K562 (cell line): ENCODE measurements at regions not wholly inside any gene's neighbourhood (a gene's known extent, or its start where the extent isn't known, plus 50 kb on each side); places are given as distances from the start of the nearest gene placed in this dataset.

Source experiments
- ATAC-seq: fragments of 200-7000 bp; cut with Tn5 transposase; 3 replicates; pipeline ENCODE4 v1.9.1; 2020; ENCODE audit warnings: moderate library complexity
- BruUV-seq: library from RNA; stranded (reverse); fragments of 400-500 nt; replicated peaks from 2 replicates; lab custom pipeline; 2021; lab: Mats Ljungman, UMichigan
- CTCF ChIA-PET: fragments of 300-600 bp; formaldehyde crosslinking; extraction: SDS; loops from one replicate; lab custom pipeline; 2021; ENCODE audit warnings: low intra/inter-chr PET ratio; lab: Yijun Ruan, JAX
- POLR2A ChIA-PET: fragments of 300-600, 350-650 bp; sonication (Branson Sonifier 250); formaldehyde crosslinking; extraction: SDS; loops from one replicate; lab custom pipeline; 2021; ENCODE audit warnings: antibody characterized with exemption, inconsistent platforms; lab: Yijun Ruan, JAX
- DNase-seq, 4 experiments: peaks; one replicate each; pipeline versions ENCODE4 v3.0.0 to v3.0.0-alpha.2; 2011 to 2018; ENCODE audit warnings: low spot score in 3 of 4, mixed read lengths in 3 of 4; ENCODE audit errors: extremely low read depth in 1 of 4
- FAIRE-seq: peaks from 2 replicates; lab custom pipeline; 2011; peaks lifted over from hg19 to GRCh38; lab: Jason Lieb, UNC
- H2AFZ ChIP-seq: 2 replicates; pipeline ENCODE4 v1.6.0; 2011; ENCODE audit warnings: low read depth, low read length, control low read depth, inconsistent platforms
- H3K27ac ChIP-seq: fragments of 200-600 bp; 3 replicates; pipeline ENCODE4 v1.8.0; 2011; ENCODE audit warnings: low read depth, mild to moderate bottlenecking, control low read depth, inconsistent platforms, low read length, moderate library complexity, mixed read lengths; ENCODE audit errors: extremely low read depth
- H3K27me3 ChIP-seq, 2 experiments: fragments of 300-600 bp in 1 of 2; 2 replicates in 1 of 2; 3 replicates in 1 of 2; pipeline versions ENCODE4 v1.6.0 to v1.8.0; 2011; ENCODE audit warnings: inconsistent platforms in 2 of 2, low read length in 2 of 2, mild to moderate bottlenecking in 1 of 2, mixed read lengths in 1 of 2, moderate library complexity in 1 of 2; ENCODE audit not compliant: control insufficient read depth in 2 of 2, insufficient read depth in 2 of 2
- H3K36me3 ChIP-seq: fragments of 300-600 bp; 3 replicates; pipeline ENCODE4 v1.8.0; 2011; ENCODE audit warnings: mild to moderate bottlenecking, low read length, inconsistent platforms; ENCODE audit not compliant: control insufficient read depth, insufficient read depth
- H3K4me1 ChIP-seq, 2 experiments: fragments of 200-600 bp in 1 of 2; replicated peaks in 1 of 2; 2 replicates in 1 of 2; 3 replicates in 1 of 2; pipeline versions ENCODE4 v1.5.1 to v1.8.0; 2011; ENCODE audit warnings: inconsistent platforms in 2 of 2, low read length in 2 of 2, mild to moderate bottlenecking in 1 of 2, mixed read lengths in 1 of 2, moderate library complexity in 1 of 2; ENCODE audit not compliant: control insufficient read depth in 2 of 2, insufficient read depth in 2 of 2
- H3K4me2 ChIP-seq: 2 replicates; pipeline ENCODE4 v1.6.1; 2011; ENCODE audit warnings: low read length, control low read depth, inconsistent platforms, mixed read lengths; ENCODE audit not compliant: insufficient read depth
- H3K4me3 ChIP-seq: fragments of 200-600 bp; sonication (generic), shearing (Covaris generic); 2 replicates; pipeline ENCODE4 v1.5.1; 2016; ENCODE audit warnings: control low read depth, inconsistent platforms
- H3K79me2 ChIP-seq: fragments of 200-600 bp; 3 replicates; pipeline ENCODE4 v1.8.0; 2011; ENCODE audit warnings: low read length, inconsistent platforms; ENCODE audit not compliant: control insufficient read depth, insufficient read depth
- H3K9ac ChIP-seq, 2 experiments: 2 replicates each; pipeline versions ENCODE4 v1.6.0 to v1.6.1; 2011; ENCODE audit warnings: low read depth in 2 of 2, low read length in 2 of 2, control low read depth in 1 of 2, inconsistent platforms in 1 of 2, mild to moderate bottlenecking in 1 of 2, mixed read lengths in 1 of 2; ENCODE audit not compliant: insufficient read depth in 1 of 2
- H3K9me1 ChIP-seq: one replicate; pipeline ENCODE4 v1.6.0; 2011; ENCODE audit warnings: inconsistent platforms, mild to moderate bottlenecking, low read length, moderate library complexity; ENCODE audit not compliant: control insufficient read depth, insufficient read depth
- H3K9me3 ChIP-seq: replicated peaks from 2 replicates; pipeline ENCODE4 v1.5.1; 2011; ENCODE audit warnings: low read depth, low read length, inconsistent platforms; ENCODE audit not compliant: control insufficient read depth, insufficient read depth
- H4K20me1 ChIP-seq: replicated peaks from 2 replicates; pipeline ENCODE4 v1.6.1; 2011; ENCODE audit warnings: low read length, inconsistent platforms, mixed read lengths; ENCODE audit not compliant: control insufficient read depth, insufficient read depth
- C11orf30 ChIP-seq: fragments of 450-650 bp; IDR thresholded peaks from 2 replicates; pipeline ENCODE4 v1.6.1; 2016; ENCODE audit warnings: low read depth, mild to moderate bottlenecking
- CBX8 ChIP-seq: fragments of 200-600 bp; sonication (generic); IDR thresholded peaks from 2 replicates; pipeline ENCODE4 v1.6.1; 2012; ENCODE audit warnings: borderline replicate concordance, mixed run types, low read depth, mild to moderate bottlenecking, moderate library complexity, mixed read lengths, low read length, control low read depth, inconsistent platforms; ENCODE audit not compliant: poor library complexity, severe bottlenecking; ENCODE audit errors: extremely low read depth
- FOXK2 ChIP-seq, 2 experiments: fragments of 450-650 bp; IDR thresholded peaks in 1 of 2; conservative IDR thresholded peaks in 1 of 2; 2 replicates each; pipeline ENCODE4 v1.6.1; 2016; ENCODE audit warnings: low read depth in 2 of 2, mild to moderate bottlenecking in 1 of 2
- FOXM1 ChIP-seq, 2 experiments: fragments of 450-650 bp in 1 of 2; sonication (generic) in 1 of 2; formaldehyde crosslinking in 1 of 2; IDR thresholded peaks; 2 replicates each; pipeline versions ENCODE4 v1.6.1 to v1.9.0; 2017 to 2022; ENCODE audit warnings: low read depth in 2 of 2, mild to moderate bottlenecking in 2 of 2, missing genetic modification reagents in 1 of 2, moderate library complexity in 1 of 2
- GATAD2A ChIP-seq: fragments of 450-650 bp; IDR thresholded peaks from 2 replicates; pipeline ENCODE4 v1.6.1; 2017
- HDAC2 ChIP-seq: fragments of 450-650 bp; IDR thresholded peaks from 2 replicates; pipeline ENCODE4 v1.6.1; 2016; ENCODE audit warnings: mild to moderate bottlenecking
- JUNB ChIP-seq: fragments of 450-650 bp; formaldehyde crosslinking; conservative IDR thresholded peaks from 2 replicates; pipeline ENCODE4 v1.4.0; 2020; ENCODE audit warnings: mild to moderate bottlenecking
- KDM4B ChIP-seq, 2 experiments: fragments of 450-650 bp in 1 of 2; sonication (generic) in 1 of 2; IDR thresholded peaks; 2 replicates each; pipeline ENCODE4 v1.6.1; 2016 to 2017; ENCODE audit warnings: borderline replicate concordance in 2 of 2, antibody characterized with exemption in 1 of 2, low read depth in 1 of 2, mild to moderate bottlenecking in 1 of 2
- MAFF ChIP-seq: IDR thresholded peaks from 2 replicates; pipeline ENCODE4 v1.6.1; 2012; ENCODE audit warnings: low read length, improper control_type of control experiment
- NFATC3 ChIP-seq: fragments of 450-650 bp; IDR thresholded peaks from 2 replicates; pipeline ENCODE4 v1.6.1; 2017; ENCODE audit warnings: mild to moderate bottlenecking
- POLR2B ChIP-seq: fragments of 450-650 bp; IDR thresholded peaks from 2 replicates; pipeline ENCODE4 v1.6.1; 2018; ENCODE audit warnings: low read depth; ENCODE audit not compliant: partially characterized antibody
- RNF2 ChIP-seq: sonication (generic); IDR thresholded peaks from 2 replicates; pipeline ENCODE4 v1.6.1; 2016
- SOX6 ChIP-seq: fragments of 450-650 bp; IDR thresholded peaks from 2 replicates; pipeline ENCODE4 v1.6.1; 2014; ENCODE audit warnings: mild to moderate bottlenecking
- TEAD1 ChIP-seq, 2 experiments: fragments of 450-650 bp in 1 of 2; sonication (generic) in 1 of 2; formaldehyde crosslinking; IDR thresholded peaks; 2 replicates each; pipeline versions ENCODE4 v1.4.0 to v1.8.0; 2020 to 2022; ENCODE audit warnings: mild to moderate bottlenecking in 2 of 2, missing genetic modification reagents in 1 of 2
- THRAP3 ChIP-seq: fragments of 450-650 bp; IDR thresholded peaks from 2 replicates; pipeline ENCODE4 v1.6.1; 2016; ENCODE audit warnings: mild to moderate bottlenecking, inconsistent platforms, borderline replicate concordance
- ZFP30 ChIP-seq: fragments of 250-450 bp; sonication (Bioruptor Pico); IDR thresholded peaks from 2 replicates; pipeline ENCODE4 v1.8.0; 2022; ENCODE audit warnings: moderate library complexity, mild to moderate bottlenecking, inconsistent platforms, borderline replicate concordance
- WGBS: fragments of 100-300 bp; shearing (Covaris generic); methylation state at CpG from one replicate; pipeline ENCODE4 v1.1.6; 2016; ENCODE audit warnings: low coverage, mixed read lengths; ENCODE audit not compliant: insufficient coverage; ENCODE audit errors: missing lambda C conversion rate; 5-methylcytosine and 5-hydroxymethylcytosine counted together
- in situ Hi-C: fragments of 300-500 bp; cut with MboI; formaldehyde crosslinking; loops from 4 replicates; pipeline ENCODE4 v1.15.0; 2018; ENCODE audit warnings: inconsistent platforms, mixed read lengths
- intact Hi-C: fragments of 100-400 bp; cut with micrococcal nuclease; formaldehyde crosslinking; loops from 2 replicates; pipeline ENCODE4 v1.14.2; 2022
- TF ChIP-seq, protein P1 (sequence below), 2 experiments: fragments of 450-650 bp; IDR thresholded peaks; 2 replicates each; pipeline ENCODE4 v1.6.1; 2016
- TF ChIP-seq, protein P2 (sequence below): fragments of 450-650 bp; IDR thresholded peaks from 2 replicates; pipeline ENCODE4 v1.6.1; 2016; ENCODE audit warnings: antibody characterized with exemption
- TF ChIP-seq, protein P3 (sequence below): fragments of 250-450 bp; sonication (Bioruptor Pico); IDR thresholded peaks from 2 replicates; pipeline ENCODE4 v1.5.1; 2021; ENCODE audit warnings: mild to moderate bottlenecking
- TF ChIP-seq, protein P4 (sequence below): IDR thresholded peaks from 2 replicates; pipeline ENCODE4 v1.6.1; 2014; ENCODE audit warnings: antibody characterized with exemption

DNA sequence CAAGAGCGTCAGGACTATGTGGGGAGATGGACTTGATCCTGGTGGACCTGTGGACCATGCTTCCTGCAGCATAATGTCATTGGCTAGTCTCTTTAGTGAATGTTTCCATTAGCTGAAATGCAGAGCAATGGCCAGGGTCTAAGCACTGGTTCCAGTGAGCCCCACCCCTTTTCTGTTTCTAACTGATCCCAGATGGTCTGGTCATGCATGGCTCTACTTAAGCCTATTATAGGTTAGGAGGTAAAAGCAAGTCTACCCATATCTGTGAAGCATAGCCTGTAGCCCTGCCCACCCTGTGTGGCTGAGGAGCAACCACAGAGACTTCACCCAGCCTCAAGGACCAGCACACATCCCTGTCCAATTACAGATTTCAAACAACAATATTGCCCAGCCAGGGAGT lies 419.2 kb downstream of the ZNF385D start:
- TF ChIP-seq, protein P1, sequence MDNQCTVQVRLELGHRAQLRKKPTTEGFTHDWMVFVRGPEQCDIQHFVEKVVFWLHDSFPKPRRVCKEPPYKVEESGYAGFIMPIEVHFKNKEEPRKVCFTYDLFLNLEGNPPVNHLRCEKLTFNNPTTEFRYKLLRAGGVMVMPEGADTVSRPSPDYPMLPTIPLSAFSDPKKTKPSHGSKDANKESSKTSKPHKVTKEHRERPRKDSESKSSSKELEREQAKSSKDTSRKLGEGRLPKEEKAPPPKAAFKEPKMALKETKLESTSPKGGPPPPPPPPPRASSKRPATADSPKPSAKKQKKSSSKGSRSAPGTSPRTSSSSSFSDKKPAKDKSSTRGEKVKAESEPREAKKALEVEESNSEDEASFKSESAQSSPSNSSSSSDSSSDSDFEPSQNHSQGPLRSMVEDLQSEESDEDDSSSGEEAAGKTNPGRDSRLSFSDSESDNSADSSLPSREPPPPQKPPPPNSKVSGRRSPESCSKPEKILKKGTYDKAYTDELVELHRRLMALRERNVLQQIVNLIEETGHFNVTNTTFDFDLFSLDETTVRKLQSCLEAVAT (IDR thresholded peaks at IDR 0.05): no peak
- TF ChIP-seq MAFF: no peak
- no peak for TF ChIP-seq GATAD2A
- no peak for TF ChIP-seq CBX8
- TF ChIP-seq KDM4B (IDR thresholded peaks at IDR 0.05; ENCODE audit: borderline replicate concordance in 2 of 2, low read depth in 1 of 2): no peak
- no peak for TF ChIP-seq JUNB (CRISPR knock-in tag)
- no peak for TF ChIP-seq FOXK2 (conservative IDR thresholded peaks at IDR 0.05 in 1 of 2, IDR thresholded peaks at IDR 0.05 in 1 of 2; ENCODE audit: low read depth in 2 of 2)
- TF ChIP-seq, protein P2, sequence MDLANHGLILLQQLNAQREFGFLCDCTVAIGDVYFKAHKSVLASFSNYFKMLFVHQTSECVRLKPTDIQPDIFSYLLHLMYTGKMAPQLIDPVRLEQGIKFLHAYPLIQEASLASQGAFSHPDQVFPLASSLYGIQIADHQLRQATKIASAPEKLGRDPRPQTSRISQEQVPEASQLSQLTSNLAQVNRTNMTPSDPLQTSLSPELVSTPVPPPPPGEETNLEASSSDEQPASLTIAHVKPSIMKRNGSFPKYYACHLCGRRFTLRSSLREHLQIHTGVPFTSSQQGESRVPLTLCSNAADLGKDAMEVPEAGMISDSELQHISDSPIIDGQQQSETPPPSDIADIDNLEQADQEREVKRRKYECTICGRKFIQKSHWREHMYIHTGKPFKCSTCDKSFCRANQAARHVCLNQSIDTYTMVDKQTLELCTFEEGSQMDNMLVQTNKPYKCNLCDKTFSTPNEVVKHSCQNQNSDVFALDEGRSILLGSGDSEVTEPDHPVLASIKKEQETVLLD: no peak
- TF ChIP-seq FOXM1 (IDR thresholded peaks at IDR 0.05; ENCODE audit: low read depth): no peak
- no peak for TF ChIP-seq FOXM1 (CRISPR knock-in tag; IDR thresholded peaks at IDR 0.05; ENCODE audit: low read depth)
- TF ChIP-seq SOX6: no peak
- no peak for TF ChIP-seq RNF2
- no peak for TF ChIP-seq TEAD1 (CRISPR knock-in tag; IDR thresholded peaks at IDR 0.05)
- no peak for TF ChIP-seq NFATC3
- TF ChIP-seq THRAP3: no peak
- TF ChIP-seq POLR2B: no peak
- no peak for TF ChIP-seq ZFP30 (CRISPR knock-in tag)
- TF ChIP-seq, protein P3, sequence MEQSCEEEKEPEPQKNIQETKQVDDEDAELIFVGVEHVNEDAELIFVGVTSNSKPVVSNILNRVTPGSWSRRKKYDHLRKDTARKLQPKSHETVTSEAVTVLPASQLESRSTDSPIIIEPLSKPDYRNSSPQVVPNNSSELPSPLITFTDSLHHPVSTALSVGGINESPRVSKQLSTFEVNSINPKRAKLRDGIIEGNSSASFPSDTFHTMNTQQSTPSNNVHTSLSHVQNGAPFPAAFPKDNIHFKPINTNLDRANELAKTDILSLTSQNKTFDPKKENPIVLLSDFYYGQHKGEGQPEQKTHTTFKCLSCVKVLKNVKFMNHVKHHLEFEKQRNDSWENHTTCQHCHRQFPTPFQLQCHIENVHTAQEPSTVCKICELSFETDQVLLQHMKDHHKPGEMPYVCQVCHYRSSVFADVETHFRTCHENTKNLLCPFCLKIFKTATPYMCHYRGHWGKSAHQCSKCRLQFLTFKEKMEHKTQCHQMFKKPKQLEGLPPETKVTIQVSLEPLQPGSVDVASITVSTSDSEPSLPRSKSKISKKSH (CRISPR knock-in tag): no peak
- no peak for TF ChIP-seq C11orf30
- TF ChIP-seq, protein P4, sequence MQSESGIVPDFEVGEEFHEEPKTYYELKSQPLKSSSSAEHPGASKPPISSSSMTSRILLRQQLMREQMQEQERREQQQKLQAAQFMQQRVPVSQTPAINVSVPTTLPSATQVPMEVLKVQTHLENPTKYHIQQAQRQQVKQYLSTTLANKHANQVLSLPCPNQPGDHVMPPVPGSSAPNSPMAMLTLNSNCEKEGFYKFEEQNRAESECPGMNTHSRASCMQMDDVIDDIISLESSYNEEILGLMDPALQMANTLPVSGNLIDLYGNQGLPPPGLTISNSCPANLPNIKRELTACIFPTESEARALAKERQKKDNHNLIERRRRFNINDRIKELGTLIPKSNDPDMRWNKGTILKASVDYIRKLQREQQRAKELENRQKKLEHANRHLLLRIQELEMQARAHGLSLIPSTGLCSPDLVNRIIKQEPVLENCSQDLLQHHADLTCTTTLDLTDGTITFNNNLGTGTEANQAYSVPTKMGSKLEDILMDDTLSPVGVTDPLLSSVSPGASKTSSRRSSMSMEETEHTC: no peak
- no peak for TF ChIP-seq HDAC2
- TF ChIP-seq, all 486 proteins: peak for 0
- no TSS peak for BruUV-seq
- in situ Hi-C loops: no loop called here

More for the DNA sequence above, 419.2 kb downstream of the ZNF385D start:
- no peaks in the 10 kb centered on the region for H3K79me2 ChIP-seq
- POLR2A ChIA-PET: no interaction called here
- H3K9ac ChIP-seq: no peak overlapping the region
- no peaks in the 10 kb centered on the region for H4K20me1 ChIP-seq
- no peaks in the 10 kb centered on the region for H3K36me3 ChIP-seq
- no peaks in the 10 kb centered on the region for H3K27me3 ChIP-seq
- H3K27ac ChIP-seq: no peak overlapping the region
- DNase-seq (no peak), ATAC-seq (no peak), FAIRE-seq (no peak)
- no peak overlapping the region for H3K4me3 ChIP-seq
- H2AFZ ChIP-seq: no peak overlapping the region
- no peaks in the 10 kb centered on the region for H3K9me3 ChIP-seq
- H3K9me1 ChIP-seq: no peaks in the 10 kb centered on the region
- H3K4me2 ChIP-seq: no peak overlapping the region
- CTCF ChIA-PET: no interaction called here
- H3K4me1 ChIP-seq: no peaks in the 10 kb centered on the region
- intact Hi-C loops: no loop called here
- whole genome bisulfite sequencing: 0% methylated on average over 1 of the region's 1 CpG
